HUES48 (cell line): ENCODE measurements at regions not wholly inside any gene's neighbourhood (a gene's known extent, or its start where the extent isn't known, plus 50 kb on each side); places are given as distances from the start of the nearest gene placed in this dataset.
"Not testable (repeated sequence)": the region's sequence is repeated elsewhere in the genome, so short reads cannot be mapped to it uniquely, and the experiment has no call there.

Experiments
- H3K27ac ChIP-seq: one replicate; pipeline ENCODE4 v1.7.0; 2013; ENCODE audit warnings: low read depth, low read length, inconsistent platforms
- H3K27me3 ChIP-seq: 2 replicates; pipeline ENCODE4 v1.6.1; 2013; ENCODE audit warnings: mild to moderate bottlenecking, low read length; ENCODE audit not compliant: control insufficient read depth, insufficient read depth
- H3K36me3 ChIP-seq: 2 replicates; pipeline ENCODE4 v1.6.1; 2013; ENCODE audit warnings: low read length; ENCODE audit not compliant: control insufficient read depth, insufficient read depth
- H3K4me1 ChIP-seq: 2 replicates; pipeline ENCODE4 v1.6.1; 2013; ENCODE audit warnings: mild to moderate bottlenecking, low read length; ENCODE audit not compliant: control insufficient read depth, insufficient read depth
- H3K4me3 ChIP-seq: 2 replicates; pipeline ENCODE4 v1.5.1; 2013; ENCODE audit warnings: mild to moderate bottlenecking, low read depth, low read length
- H3K9ac ChIP-seq: 2 replicates; pipeline ENCODE4 v1.6.1; 2013; ENCODE audit warnings: mild to moderate bottlenecking, low read depth, low read length, moderate library complexity
- H3K9me3 ChIP-seq: 2 replicates; pipeline ENCODE4 v1.6.1; 2013; ENCODE audit warnings: low read length; ENCODE audit not compliant: control insufficient read depth, insufficient read depth

- Histone ChIP-seq H3K9me3 (no peaks in the 10 kb centered on the region), H3K9ac (no peak overlapping the region), H3K27me3 (no peaks in the 10 kb centered on the region)
These were observed 178.4 kb downstream of the IRF8 start for GRCh38 chr16:86077243-86077940.

GRCh38 chr16:86078121-86078600 lies 179.2 kb downstream of the IRF8 start:
- H3K4me1 ChIP-seq, result peaks cover 4% of the 10 kb centered on the region; the same call in 1 of the 2 replicates
- no peaks in the 10 kb centered on the region for H3K9me3 ChIP-seq
- H3K9ac ChIP-seq, result no peak overlapping the region
- no peaks in the 10 kb centered on the region for H3K27me3 ChIP-seq
- no peak overlapping the region for H3K4me3 ChIP-seq
- H3K36me3 ChIP-seq, result no peaks in the 10 kb centered on the region
- no peak overlapping the region for H3K27ac ChIP-seq

More at GRCh38 chr16:86077243-86077940, 178.4 kb downstream of the IRF8 start:
- Histone ChIP-seq H3K4me3 (no peak overlapping the region), H3K27ac (no peak overlapping the region), H3K36me3 (no peaks in the 10 kb centered on the region), H3K4me1 (peaks cover 4% of the 10 kb centered on the region; the same call in 1 of the 2 replicates)

DNA sequence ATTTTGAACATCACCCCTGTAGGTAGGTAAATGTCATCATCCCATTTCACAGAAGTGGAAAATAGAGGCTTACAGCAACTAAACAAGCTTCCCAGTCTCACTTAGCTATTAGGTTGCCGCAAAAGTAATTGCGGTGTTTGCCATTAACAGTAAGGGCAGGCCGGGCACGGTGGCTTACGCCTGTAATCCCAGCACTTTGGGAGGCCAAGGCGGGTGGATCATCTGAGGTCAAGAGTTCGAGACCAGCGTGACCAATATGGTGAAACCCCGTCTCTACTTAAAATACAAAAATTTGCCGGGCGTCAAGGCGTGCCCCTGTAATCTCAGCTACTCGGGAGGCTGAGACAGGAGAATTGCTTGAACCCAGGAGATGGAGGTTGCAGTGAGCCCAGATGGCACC lies 179.7 kb downstream of the IRF8 start:
- not testable (repeated sequence) for H3K4me3 ChIP-seq, H3K27ac ChIP-seq, H3K9me3 ChIP-seq, H3K9ac ChIP-seq, H3K36me3 ChIP-seq, H3K4me1 ChIP-seq, H3K27me3 ChIP-seq

GRCh38 chr16:86079255-86079885 lies 180.4 kb downstream of the IRF8 start:
- Histone ChIP-seq H3K4me3 (no peak overlapping the region), H3K36me3 (no peaks in the 10 kb centered on the region), H3K9me3 (no peaks in the 10 kb centered on the region), H3K4me1 (peaks cover 4% of the 10 kb centered on the region; the same call in 1 of the 2 replicates), H3K27ac (no peak overlapping the region), H3K9ac (no peak overlapping the region), H3K27me3 (no peaks in the 10 kb centered on the region)

DNA sequence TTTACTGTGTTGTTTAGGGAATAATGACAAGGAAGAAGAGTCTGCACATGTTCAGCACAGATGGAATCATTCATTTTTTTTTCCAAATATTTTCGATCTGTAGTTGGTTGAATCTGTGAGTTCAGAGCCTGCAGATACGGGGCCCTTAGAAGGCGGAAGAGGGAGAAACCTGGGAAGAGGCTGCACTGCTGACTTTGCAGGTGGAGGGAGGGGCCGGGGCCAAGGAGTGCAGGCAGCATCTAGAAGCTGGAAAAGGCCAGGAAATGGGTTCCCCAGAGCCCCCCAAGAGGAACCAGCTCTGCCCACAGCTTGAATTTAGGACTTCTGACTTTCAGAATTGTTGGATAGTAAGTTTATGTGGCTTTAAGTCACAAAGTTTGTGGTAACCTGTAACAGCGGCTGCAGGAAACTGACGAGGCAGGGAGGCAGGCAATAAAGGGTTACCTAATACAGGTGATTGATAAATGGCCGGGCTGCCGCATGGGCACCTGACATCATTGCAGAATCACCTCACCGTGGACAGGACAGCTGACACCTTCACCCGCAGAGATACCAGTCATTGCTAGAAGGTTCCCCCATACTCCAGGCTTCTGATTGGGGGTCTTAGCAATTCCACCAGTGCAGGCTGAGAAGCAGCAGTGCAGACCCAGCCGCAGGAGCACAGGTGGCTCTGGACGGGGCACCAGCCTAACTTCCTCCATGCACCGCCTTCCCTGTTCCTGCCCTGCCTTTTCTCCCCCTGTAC lies 181.3 kb downstream of the IRF8 start:
- Histone ChIP-seq H3K27me3 (no peaks in the 10 kb centered on the region), H3K9ac (no peak overlapping the region), H3K9me3 (no peaks in the 10 kb centered on the region), H3K4me3 (no peak overlapping the region), H3K36me3 (no peaks in the 10 kb centered on the region), H3K4me1 (no peaks in the 10 kb centered on the region), H3K27ac (no peak overlapping the region)

DNA sequence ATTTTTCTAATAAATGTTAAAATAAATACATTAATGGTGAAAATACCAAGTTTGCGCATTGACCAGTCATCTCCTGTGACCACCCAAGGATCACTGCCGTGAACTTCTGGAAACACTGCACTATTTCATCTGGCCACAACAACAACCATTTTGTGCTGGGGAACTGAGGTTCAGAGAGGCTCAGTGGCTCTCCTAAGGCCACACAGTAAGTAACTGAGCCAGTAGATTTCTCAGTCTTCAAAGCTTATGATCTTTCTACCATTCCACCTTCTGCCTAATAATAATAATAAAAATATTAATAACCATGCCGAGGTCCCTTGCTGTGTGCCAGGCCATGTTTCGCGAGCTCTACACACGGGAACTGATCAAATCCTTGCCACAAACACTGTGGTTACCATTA lies 182.0 kb downstream of the IRF8 start:
- H3K4me1 ChIP-seq, result no peaks in the 10 kb centered on the region
- H3K9ac ChIP-seq, result no peak overlapping the region
- H3K4me3 ChIP-seq, result no peak overlapping the region
- no peaks in the 10 kb centered on the region for H3K36me3 ChIP-seq
- no peaks in the 10 kb centered on the region for H3K9me3 ChIP-seq
- H3K27ac ChIP-seq, result no peak overlapping the region
- no peaks in the 10 kb centered on the region for H3K27me3 ChIP-seq

- Histone ChIP-seq H3K9me3 (no peaks in the 10 kb centered on the region), H3K27me3 (no peaks in the 10 kb centered on the region), H3K9ac (no peak overlapping the region), H3K4me3 (no peak overlapping the region), H3K36me3 (no peaks in the 10 kb centered on the region), H3K4me1 (no peaks in the 10 kb centered on the region), H3K27ac (no peak overlapping the region)
These were observed 183.6 kb downstream of the IRF8 start for GRCh38 chr16:86082418-86083030.

- Histone ChIP-seq H3K4me1 (peaks cover 6% of the 10 kb centered on the region), H3K9ac (no peak overlapping the region), H3K4me3 (no peak overlapping the region), H3K27ac (no peak overlapping the region), H3K36me3 (no peaks in the 10 kb centered on the region), H3K9me3 (no peaks in the 10 kb centered on the region), H3K27me3 (no peaks in the 10 kb centered on the region)
These were observed 184.5 kb downstream of the IRF8 start for GRCh38 chr16:86083382-86084002.

GRCh38 chr16:86085161-86085611 lies 186.2 kb downstream of the IRF8 start:
- no peaks in the 10 kb centered on the region for H3K27me3 ChIP-seq
- H3K4me1 ChIP-seq, result peaks cover 8% of the 10 kb centered on the region
- no peak overlapping the region for H3K27ac ChIP-seq
- H3K4me3 ChIP-seq, result no peak overlapping the region
- H3K9ac ChIP-seq, result no peak overlapping the region
- no peaks in the 10 kb centered on the region for H3K36me3 ChIP-seq
- H3K9me3 ChIP-seq, result no peaks in the 10 kb centered on the region

- H3K27me3 ChIP-seq, result no peaks in the 10 kb centered on the region
- peaks cover 8% of the 10 kb centered on the region for H3K4me1 ChIP-seq
- no peak overlapping the region for H3K9ac ChIP-seq
- H3K36me3 ChIP-seq, result no peaks in the 10 kb centered on the region
- no peaks in the 10 kb centered on the region for H3K9me3 ChIP-seq
- H3K27ac ChIP-seq, result no peak overlapping the region
- no peak overlapping the region for H3K4me3 ChIP-seq
These were observed 186.8 kb downstream of the IRF8 start for GRCh38 chr16:86085795-86086194.
